AG04449 (cell line): ENCODE measurements at regions not wholly inside any gene's neighbourhood (a gene's known extent, or its start where the extent isn't known, plus 50 kb on each side); places are given as distances from the start of the nearest gene placed in this dataset.

Experiments
- CTCF ChIA-PET: fragments of 350-600 bp; formaldehyde crosslinking; extraction: SDS; loops from one replicate; lab custom pipeline; 2021; ENCODE audit warnings: antibody characterized with exemption; lab: Yijun Ruan, JAX
- POLR2A ChIA-PET: fragments of 400-600, 350-600 bp; formaldehyde crosslinking; extraction: SDS; loops from one replicate; lab custom pipeline; 2020; ENCODE audit warnings: antibody characterized with exemption, inconsistent platforms; lab: Yijun Ruan, JAX
- DNase-seq: peaks from one replicate; pipeline ENCODE4 v3.0.0-alpha.2; 2010; ENCODE audit warnings: low read depth, low spot score
- H3K4me3 ChIP-seq: 2 replicates; pipeline ENCODE4 v1.5.1; 2011; ENCODE audit warnings: low read depth, mild to moderate bottlenecking, control low read depth, low read length
- CTCF ChIP-seq: IDR thresholded peaks from one replicate; pipeline ENCODE4 v1.5.1; 2011; ENCODE audit warnings: mild to moderate bottlenecking, moderate library complexity, low read length, control low read depth, inconsistent platforms; ENCODE audit not compliant: insufficient read depth; ENCODE audit errors: missing control alignments

- ChIA-PET POLR2A (interaction anchor here (0.6 kb wide), 1 partner anchor 12 kb away, joined by 3 read pairs; no protein-coding TSS in a partner anchor), CTCF (interaction anchor here (0.6 to 2.9 kb wide), 5 partner anchors 10 to 55 kb away, joined by 3 to 15 read pairs (median 3); no protein-coding TSS in a partner anchor)
- no peak overlapping the region for H3K4me3 ChIP-seq
- TF ChIP-seq CTCF = no peak
- DNase-seq = no peak
Observed at GRCh38 chr17:78305801-78306200, 54.1 kb downstream of the SOCS3 start.

- ChIA-PET CTCF (interaction anchor here (1.1 to 2.9 kb wide), 2 partner anchors 11 to 17 kb away, joined by 3 to 15 read pairs; no protein-coding TSS in a partner anchor), POLR2A (no interaction called here)
Observed at GRCh38 chr17:78304549-78305037, 55.3 kb downstream of the SOCS3 start.

GRCh38 chr17:78302478-78302877 is 57.4 kb downstream of the SOCS3 start:
- DNase-seq = no peak
- no peak overlapping the region for H3K4me3 ChIP-seq
- ChIA-PET POLR2A (no interaction called here), CTCF (interaction anchor here (1.8 to 2.0 kb wide), 2 partner anchors 12 to 14 kb away, joined by 8 to 17 read pairs; no protein-coding TSS in a partner anchor)
- no peak for TF ChIP-seq CTCF

More at GRCh38 chr17:78304549-78305037, 55.3 kb downstream of the SOCS3 start:
- no peak overlapping the region for H3K4me3 ChIP-seq
- TF ChIP-seq CTCF = no peak
- DNase-seq = no peak

- TF ChIP-seq CTCF = no peak
- no peak overlapping the region for H3K4me3 ChIP-seq
- no peak for DNase-seq
- ChIA-PET CTCF (interaction anchor here (0.6 to 2.0 kb wide), 6 partner anchors 11 to 120 kb away, joined by 3 to 17 read pairs (median 7); no protein-coding TSS in a partner anchor), POLR2A (no interaction called here)
Observed at GRCh38 chr17:78301821-78302213, 58.1 kb downstream of the SOCS3 start.

- TF ChIP-seq CTCF = no peak
- no peak overlapping the region for H3K4me3 ChIP-seq
- ChIA-PET CTCF (interaction anchor here (0.6 to 2.0 kb wide), 6 partner anchors 10 to 121 kb away, joined by 3 to 17 read pairs (median 7); no protein-coding TSS in a partner anchor), POLR2A (no interaction called here)
- no peak for DNase-seq
Observed at GRCh38 chr17:78300962-78301820, 58.7 kb downstream of the SOCS3 start.

GRCh38 chr17:78299049-78299448 is 60.8 kb downstream of the SOCS3 start:
- POLR2A ChIA-PET = interaction anchor here (1.0 kb wide), 1 partner anchor 59 kb away, joined by 3 read pairs; no protein-coding TSS in a partner anchor
- TF ChIP-seq CTCF = no peak
- CTCF ChIA-PET = interaction anchor here (2.8 kb wide), 1 partner anchor 9 kb away, joined by 19 read pairs; no protein-coding TSS in a partner anchor
- H3K4me3 ChIP-seq = no peak overlapping the region
- DNase-seq = no peak
